Fibroblast of the conjunctiva (primary cell): ENCODE measurements at regions not wholly inside any gene's neighbourhood (a gene's known extent, or its start where the extent isn't known, plus 50 kb on each side); places are given as distances from the start of the nearest gene placed in this dataset.
A peak's percentile ranks its signal among the peaks of the same experiment; 100 is the strongest.
"Not testable (repeated sequence)": the region's sequence is repeated elsewhere in the genome, so short reads cannot be mapped to it uniquely, and the experiment has no call there.

Source experiments
- DNase-seq: peaks from one replicate; pipeline ENCODE4 v3.0.0-alpha.2; 2010; ENCODE audit warnings: low read depth

- DNase-seq = no peak
Observed at GRCh38 chr14:87419925-87420324, 573.1 kb downstream of the GALC start.

DNA sequence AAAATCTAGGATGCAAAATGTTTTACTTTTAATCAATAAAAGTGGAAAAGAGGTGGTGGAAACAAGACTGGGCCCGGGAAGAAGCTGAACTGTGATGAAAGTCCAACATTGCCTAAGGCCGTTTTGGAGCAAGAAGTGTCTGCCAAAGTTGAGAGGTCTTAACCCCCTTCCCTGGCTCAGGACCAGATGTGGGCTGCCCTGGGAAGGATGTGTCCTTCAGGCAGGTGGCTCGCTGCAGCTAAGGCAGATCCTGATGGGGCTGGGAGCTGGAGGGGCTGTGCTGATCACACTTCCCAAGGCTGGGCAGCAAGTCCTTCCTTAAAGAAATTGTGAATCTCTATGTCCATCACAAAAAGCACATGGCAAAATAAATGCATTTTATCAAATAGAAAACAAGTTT, 581.6 kb downstream of the GALC start:
- no peak for DNase-seq

DNA sequence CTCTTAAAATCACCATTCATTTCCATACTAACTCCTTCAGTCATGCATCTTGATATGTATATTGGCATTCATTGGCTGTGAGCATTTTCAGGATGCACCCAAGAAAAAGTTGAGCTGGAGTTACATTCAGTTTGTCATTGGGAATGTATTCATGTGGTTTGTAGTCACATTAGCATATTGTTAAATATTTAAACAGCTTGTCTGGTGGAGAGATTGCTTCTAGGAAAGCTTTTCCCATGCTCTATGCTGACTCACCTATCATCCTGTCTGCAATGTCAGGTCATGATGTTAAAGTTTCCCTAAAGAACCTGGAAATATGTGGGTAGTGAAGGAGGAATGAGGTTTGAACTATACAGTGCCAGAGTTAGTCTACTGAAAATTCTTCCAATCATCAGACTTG, 583.6 kb downstream of the GALC start:
- DNase-seq = no peak

DNA sequence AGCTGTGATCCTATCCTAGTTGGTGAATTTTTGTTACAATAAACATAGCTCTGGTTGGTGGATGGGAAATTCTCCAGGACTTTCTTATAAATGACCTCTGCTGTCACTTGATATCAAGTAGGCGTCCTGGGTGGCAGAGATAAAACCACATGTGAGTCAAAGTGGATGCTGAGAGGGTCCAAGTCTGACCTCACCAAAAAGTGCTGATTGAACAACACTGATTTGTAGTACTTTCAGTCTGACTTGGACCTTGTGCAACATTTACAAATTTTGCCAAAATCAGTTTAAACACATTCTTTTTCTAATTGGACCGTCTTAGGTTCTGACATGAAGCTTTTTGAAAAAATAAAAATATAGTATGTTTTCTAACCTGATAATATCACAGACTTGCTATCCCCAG, 585.6 kb downstream of the GALC start:
- no peak for DNase-seq

DNA sequence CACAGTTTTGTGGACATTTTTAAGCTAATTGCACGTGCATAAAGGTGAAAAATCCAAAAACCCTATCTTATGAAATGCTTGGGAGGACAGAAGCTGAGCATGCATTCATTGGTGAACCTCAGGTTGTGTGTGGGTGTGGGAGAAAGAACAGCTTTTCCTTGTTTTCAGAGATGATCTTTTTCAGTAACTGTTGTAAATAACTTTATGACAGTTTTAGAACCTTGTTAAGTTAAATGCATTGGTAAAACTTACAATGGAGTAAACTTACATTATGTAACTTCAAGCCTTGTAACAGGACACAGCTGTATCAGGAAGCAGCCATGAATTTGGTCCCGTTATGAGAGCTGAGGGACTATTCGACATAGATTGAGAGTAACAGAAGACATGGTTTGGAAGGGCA, 587.4 kb downstream of the GALC start:
- DNase-seq = no peak

DNA sequence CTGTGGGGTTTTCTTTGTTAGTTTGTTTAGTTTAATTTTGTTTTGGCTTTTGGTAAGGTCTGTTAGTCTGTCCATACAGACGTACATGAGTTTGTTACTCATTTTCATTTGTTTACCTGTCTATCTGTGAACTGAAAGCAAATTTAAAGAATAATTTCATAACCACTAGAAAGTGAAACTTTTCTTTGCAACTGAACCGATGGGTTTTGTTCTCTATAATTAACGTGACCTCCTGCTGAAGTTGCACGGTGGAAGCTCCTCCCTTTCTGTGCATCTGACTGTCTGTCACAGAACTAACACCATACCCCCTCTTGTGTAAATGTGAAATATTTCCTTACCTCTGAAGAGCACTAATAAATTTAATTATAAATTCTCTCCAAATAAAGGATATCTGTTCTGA, 595.5 kb downstream of the GALC start:
- no peak for DNase-seq

DNA sequence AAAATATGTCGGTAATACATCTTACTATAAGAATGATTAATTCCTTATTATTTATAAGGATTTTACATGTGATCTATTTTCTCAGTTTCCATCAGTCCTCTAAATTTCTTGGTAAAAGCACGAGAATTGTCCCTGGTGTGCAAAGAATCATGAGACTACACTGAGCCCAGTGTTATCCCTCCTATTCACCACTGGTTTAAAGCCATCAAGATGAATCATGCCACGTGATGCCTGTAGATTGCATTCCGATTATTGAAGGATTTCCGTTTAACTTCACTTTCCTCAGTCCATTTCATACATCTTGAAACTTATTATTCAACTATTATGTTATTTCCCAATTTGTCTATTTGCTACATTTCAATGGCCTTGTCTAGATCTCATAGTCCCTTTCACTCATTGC, 601.9 kb downstream of the GALC start:
- no peak for DNase-seq

- DNase-seq = no peak
Observed at GRCh38 chr14:87388946-87389345, 604.0 kb downstream of the GALC start.

DNA sequence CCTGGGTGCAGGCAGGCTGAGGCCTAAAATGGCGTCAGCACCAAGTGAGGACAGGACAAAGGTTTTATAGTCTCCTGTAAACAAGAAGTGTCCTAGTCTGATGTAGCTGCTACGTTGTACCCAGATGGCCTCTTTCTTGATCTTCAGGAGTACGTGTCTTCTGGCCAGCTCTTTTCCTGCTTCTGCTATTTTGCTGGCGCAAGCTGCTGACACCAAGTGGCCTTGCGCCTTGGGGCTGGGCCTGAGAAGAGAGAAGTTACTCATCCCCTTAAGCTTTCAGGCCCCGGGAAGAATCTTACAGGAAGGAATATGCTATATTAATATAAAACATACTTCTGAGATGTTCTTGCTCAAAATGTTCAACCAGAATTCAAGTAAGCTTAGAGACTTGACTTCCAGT, 605.2 kb downstream of the GALC start:
- no peak for DNase-seq

DNA sequence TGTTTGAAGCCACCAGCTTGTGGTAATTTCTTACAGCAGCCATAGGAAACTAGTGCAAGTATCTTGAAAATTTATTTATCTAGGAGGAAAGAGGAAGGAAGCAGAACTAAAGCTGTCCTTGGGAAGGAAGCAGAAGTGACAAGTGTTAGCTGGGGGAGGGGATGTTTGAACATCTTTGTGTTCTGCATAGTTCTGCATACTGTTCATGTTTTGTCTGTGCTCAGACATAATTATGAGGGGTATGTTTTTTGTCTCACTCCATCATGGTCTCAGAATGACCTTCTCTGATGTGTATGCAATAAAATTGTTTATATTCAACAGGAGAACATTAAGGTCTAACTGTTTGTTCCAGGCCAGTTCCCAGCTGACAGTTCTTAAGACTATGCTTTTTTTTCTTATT, 606.5 kb downstream of the GALC start:
- DNase-seq = no peak

DNA sequence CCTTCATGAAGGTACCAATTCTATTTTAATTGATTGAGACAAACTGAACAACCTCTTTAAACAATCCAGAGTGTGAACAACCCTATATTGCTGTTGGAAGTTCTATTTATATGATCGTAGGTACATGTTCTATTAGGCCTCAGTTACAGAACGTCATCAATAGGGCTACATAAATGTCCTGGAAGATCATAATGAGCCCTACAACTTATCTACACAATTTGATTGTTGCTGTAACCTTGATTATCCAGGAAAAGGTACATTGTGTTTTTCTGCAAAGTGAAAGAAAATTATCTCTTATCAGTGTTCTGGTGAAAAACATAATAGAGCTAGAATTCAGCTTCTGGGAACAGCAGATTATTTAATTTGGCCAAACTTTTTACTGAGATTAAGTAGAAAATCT, 612.9 kb downstream of the GALC start:
- DNase-seq = no peak

GRCh38 chr14:87368751-87369150, 624.2 kb downstream of the GALC start:
- DNase-seq = no peak

- DNase-seq = not testable (repeated sequence)
Observed at GRCh38 chr14:87360246-87360645, 632.7 kb downstream of the GALC start.

DNA sequence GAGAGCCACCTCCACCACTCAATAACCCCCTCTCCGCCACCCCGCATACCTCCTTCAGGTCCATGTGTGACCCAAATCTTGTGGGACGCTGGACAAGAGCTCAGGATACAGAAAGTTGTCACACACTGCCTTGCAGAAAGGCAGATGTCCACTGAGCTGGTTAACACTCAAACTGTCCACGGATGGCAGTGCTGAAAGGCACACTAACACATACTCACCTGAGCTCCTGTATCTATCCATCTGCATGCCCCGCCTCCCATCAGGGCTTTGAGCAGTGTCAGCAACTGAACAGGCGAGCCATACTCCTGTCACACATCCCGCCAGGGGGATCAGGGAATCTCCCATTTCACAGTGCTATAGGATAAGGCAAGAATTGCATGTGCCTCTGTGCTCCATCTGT, 642.0 kb downstream of the GALC start:
- no peak for DNase-seq

DNA sequence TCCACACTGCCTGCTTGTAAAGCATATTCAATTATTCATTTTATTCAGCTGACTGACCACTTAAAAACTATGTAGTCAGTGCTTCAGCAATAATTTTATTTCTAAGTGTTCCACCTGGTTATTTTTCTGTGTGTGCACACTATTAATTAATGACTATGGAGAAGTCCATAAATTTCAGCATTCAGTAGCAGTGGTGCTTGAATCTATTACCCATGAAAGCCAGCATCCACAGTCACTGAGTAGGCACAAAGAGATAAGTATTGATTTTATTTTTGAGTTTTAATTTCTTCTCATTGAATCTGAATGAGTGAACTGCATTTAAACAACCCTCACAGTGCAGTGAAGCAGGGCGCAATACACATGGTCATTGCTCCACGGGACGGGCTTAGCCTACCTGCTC, 643.1 kb downstream of the GALC start:
- no peak for DNase-seq

- DNase-seq = no peak
Observed at GRCh38 chr14:87343652-87344051, 649.3 kb downstream of the GALC start.

DNA sequence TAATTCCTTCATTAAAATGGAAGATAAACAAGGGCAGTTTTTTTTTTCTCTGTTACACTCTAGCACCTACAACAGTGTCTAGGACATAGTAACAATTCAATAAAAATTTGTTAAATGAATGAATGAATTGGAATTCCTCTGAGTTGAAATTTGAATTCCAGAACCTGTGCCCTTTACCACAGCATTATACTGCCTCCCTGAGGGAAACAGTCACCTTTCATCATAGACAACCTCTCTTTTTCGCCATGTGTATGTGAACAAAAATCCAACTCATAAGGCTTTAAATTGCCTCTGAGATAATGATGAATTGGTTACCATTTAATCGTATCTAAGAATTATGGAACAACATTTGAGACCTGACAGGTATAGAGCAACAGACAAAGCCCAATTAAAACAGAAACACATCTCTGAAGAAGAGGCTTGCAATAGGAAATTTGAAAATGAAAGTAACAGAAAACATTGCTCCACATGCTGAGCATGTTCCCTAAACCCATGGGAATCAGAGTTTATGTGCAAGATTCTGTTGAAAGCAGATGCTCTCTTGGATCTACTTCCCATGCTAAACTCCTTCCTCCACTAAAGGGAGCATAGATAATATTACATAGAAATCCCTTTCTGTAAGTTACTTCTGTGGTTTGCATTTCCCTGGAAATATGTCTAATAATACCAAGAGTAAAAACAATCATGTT, 657.8 kb downstream of the GALC start:
- peak; percentile 31 for DNase-seq

- DNase-seq = peak; percentile 69
Observed at GRCh38 chr14:87331991-87332390, 661.0 kb downstream of the GALC start.

DNA sequence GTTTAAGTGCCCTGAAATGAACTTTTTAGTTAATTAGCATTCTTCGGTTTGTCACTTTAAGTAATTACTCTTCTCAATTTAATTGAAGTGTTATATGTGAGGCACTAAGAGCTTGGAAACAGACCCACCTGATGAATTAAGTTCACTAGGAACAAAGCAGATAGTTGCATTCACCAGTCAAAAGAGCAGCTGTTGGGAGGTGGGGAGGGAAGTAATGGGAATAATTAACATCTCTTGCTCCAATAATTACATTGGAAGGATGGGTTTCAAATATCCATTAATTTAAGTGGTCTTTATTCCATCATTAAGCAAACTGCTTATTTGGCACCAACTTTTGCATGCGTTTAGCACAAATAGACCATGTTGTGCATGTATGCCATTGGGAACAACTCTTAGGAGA, 667.2 kb downstream of the GALC start:
- DNase-seq = no peak

DNA sequence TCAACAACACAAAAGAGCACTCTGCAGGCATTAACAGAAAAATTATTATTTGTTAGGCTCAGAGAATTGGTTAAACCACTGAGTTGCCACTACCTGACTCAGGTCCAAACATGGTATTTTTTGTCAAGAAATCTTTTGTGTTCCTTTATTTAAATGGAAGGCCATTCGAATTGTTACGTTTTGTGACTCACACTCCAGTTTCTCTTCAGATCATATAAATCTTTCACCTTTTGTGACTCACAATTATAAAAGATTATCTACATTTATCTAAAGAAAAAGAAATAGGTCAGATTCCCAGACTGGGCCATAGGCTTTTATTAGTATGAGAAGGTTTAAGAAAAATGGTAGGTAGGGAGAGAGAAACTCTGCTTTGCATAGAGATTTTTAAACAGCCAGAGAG, 669.8 kb downstream of the GALC start:
- DNase-seq = no peak

DNA sequence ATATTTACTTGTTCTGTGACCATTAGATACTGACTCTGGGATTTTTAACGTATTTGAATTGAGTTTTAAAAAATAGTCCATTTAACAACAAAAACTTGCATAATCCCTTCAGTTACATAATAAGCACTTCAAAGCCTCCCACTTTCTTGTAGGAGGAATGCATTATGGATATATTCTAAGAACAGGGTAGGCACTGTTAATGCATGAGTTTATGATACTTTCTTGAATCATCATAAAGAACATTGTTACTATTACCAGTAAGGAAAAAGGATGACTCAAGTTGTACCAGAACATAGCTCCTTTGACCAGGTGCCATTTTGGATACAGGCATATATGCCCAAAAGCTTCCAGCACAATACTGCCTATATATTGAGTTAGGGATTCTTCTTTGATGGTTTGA, 671.4 kb downstream of the GALC start:
- no peak for DNase-seq

DNA sequence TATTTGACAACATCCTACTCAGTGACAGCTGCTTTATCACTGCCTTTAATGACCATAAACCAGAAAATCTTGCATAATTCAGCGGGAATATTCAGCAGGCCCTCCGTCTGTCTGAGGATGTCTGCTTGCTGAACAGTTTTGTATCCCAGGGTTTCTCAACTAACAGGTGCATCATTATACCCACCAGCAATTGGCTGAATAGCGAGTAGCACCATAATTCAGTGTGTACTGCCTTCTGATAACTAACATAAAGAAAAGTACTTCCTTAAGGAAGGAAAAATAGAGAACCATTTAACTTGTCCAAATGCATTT, 680.1 kb downstream of the GALC start:
- DNase-seq = no peak

DNA sequence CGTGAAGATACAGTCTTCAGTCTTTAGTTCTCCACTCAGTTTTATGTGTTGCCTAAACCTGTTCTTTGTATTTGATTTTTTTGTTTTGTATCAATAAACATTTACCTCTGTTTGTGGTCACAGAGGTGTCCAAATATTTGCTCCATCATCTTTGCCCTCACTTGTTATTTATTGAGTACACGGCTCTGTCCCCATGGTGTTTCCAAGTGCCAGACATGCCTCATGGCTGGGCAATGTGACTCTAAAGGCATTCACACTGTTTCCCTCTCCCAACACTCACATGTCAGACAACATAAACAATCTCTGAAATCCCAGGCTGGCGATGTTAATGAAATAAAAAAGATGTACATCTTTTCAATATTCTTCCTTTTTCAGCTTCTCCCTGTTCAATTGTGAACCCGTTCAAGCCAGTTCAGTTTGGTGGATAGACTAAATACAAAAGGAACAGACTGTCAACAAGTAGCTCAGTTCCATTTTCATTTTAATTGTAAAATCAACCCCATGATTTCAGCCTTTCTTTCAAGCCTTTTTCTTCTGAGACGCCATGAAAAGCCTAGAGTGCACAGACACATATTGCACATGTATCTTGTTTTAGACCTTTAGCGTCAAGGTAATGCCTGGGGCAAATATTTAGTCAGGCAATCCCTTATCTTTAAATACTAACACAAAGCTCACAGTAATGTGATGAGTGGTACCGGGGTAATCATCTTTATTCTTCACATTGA, 680.7 kb downstream of the GALC start:
- DNase-seq = no peak

DNA sequence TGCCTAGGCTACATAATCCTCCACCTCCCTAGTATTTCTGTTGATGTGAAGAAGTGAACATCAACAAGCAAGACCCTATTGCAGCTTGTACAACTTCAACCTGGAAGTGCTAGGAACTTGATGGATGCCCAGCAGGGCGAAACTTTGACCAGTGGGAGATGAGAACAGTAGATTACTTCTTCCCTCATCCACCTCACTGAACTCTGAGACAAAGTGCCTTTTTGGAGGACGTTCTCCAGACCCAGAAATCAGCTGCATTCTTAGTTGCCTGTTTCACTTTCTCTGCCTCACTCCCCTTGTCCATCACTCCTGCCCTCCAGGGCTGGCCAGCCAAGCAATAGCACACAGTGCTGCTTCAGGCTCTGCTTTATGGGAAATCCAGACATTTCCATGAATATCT, 683.4 kb downstream of the GALC start:
- no peak for DNase-seq
